ENCODE measurements at regions not wholly inside any gene's neighbourhood (a gene's known extent, or its start where the extent isn't known, plus 50 kb on each side); places are given as distances from the start of the nearest gene placed in this dataset.
"Not testable (repeated sequence)": the region's sequence is repeated elsewhere in the genome, so short reads cannot be mapped to it uniquely, and the experiment has no call there.

GRCh38 chr7:150009620-150010303 lies 136.0 kb downstream of the ATP6V0E2 start:
- not testable (repeated sequence) for TF ChIP-seq CTCF (conservative IDR thresholded peaks at IDR 0.05); ZFX (IDR thresholded peaks at IDR 0.05)
